ENCODE measurements at regions not wholly inside any gene's neighbourhood (a gene's known extent, or its start where the extent isn't known, plus 50 kb on each side); places are given as distances from the start of the nearest gene placed in this dataset.

GRCh38 chr13:73290844-73291243, 232.0 kb downstream of the KLF5 start:
- no peak for DNase-seq

GRCh38 chr13:73288596-73288995, 229.8 kb downstream of the KLF5 start:
- no peak for DNase-seq

GRCh38 chr13:73287831-73288230, 229.0 kb downstream of the KLF5 start:
- DNase-seq: no peak

- no peak for DNase-seq
These were observed 228.3 kb downstream of the KLF5 start for GRCh38 chr13:73286942-73287620.

GRCh38 chr13:73286177-73286576, 227.4 kb downstream of the KLF5 start:
- DNase-seq: no peak

GRCh38 chr13:73284081-73284874, 225.5 kb downstream of the KLF5 start:
- no peak for DNase-seq

- DNase-seq: no peak
These were observed 224.8 kb downstream of the KLF5 start for GRCh38 chr13:73283636-73284035.

GRCh38 chr13:73281746-73282145, 222.9 kb downstream of the KLF5 start:
- DNase-seq: no peak

GRCh38 chr13:73278186-73278585, 219.4 kb downstream of the KLF5 start:
- no peak for DNase-seq

GRCh38 chr13:73275163-73275562, 216.4 kb downstream of the KLF5 start:
- DNase-seq: no peak

GRCh38 chr13:73274147-73274546, 215.3 kb downstream of the KLF5 start:
- DNase-seq: no peak

GRCh38 chr13:73273745-73274144, 214.9 kb downstream of the KLF5 start:
- DNase-seq: peak; percentile 41

GRCh38 chr13:73273276-73273675, 214.5 kb downstream of the KLF5 start:
- DNase-seq: no peak

- DNase-seq: no peak
These were observed 214.0 kb downstream of the KLF5 start for GRCh38 chr13:73272831-73273230.

GRCh38 chr13:73268306-73268705, 209.5 kb downstream of the KLF5 start:
- DNase-seq: no peak

- DNase-seq: no peak
These were observed 207.9 kb downstream of the KLF5 start for GRCh38 chr13:73266640-73267180.

- no peak for DNase-seq
These were observed 204.2 kb downstream of the KLF5 start for GRCh38 chr13:73262862-73263627.

- DNase-seq: no peak
These were observed 203.0 kb downstream of the KLF5 start for GRCh38 chr13:73261739-73262216.

GRCh38 chr13:73259061-73260017, 200.5 kb downstream of the KLF5 start:
- peak; percentile 60 for DNase-seq

- DNase-seq: no peak
These were observed 199.6 kb downstream of the KLF5 start for GRCh38 chr13:73258406-73258805.

- no peak for DNase-seq
These were observed 196.0 kb downstream of the KLF5 start for GRCh38 chr13:73254827-73255226.
